ENCODE measurements at regions not wholly inside any gene's neighbourhood (a gene's known extent, or its start where the extent isn't known, plus 50 kb on each side); places are given as distances from the start of the nearest gene placed in this dataset.

DNA sequence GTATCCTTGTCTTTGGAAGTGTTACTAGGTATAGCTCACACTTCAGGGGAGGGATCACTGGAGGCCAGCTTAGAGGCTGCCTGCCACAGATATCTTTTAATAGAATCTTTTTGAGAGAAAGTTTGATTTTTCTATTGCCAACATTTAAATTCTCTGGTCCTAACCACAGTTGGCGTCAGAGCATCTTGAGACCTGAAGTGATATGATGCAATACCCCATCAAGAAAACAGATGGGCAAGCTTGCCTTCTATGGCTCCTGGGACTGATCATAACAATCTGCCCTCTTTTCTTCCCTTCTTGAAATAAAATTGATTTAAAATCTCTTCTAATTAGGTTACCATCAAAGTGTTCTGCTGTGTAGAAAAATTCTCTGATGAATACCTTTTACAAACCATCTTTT lies 105.5 kb upstream of the ACKR3 start:
- Mint-ChIP-seq H3K4me3 (no peak overlapping the region), H3K9me3 (peaks cover 14 to 31% (median 19%) of the 10 kb centered on the region in 3 donors), H3K4me1 (no peaks in the 10 kb centered on the region), H3K27me3 (no peaks in the 10 kb centered on the region), H3K36me3 (peaks cover 9% of the 10 kb centered on the region), H3K27ac (no peak overlapping the region)
- Histone ChIP-seq H3K4me3 (ENCODE audit: control insufficient read depth in 1 of 2, extremely low read depth in 1 of 2, low read length in 1 of 2) (no peak overlapping the region), H3K4me1 (ENCODE audit: control insufficient read depth in 1 of 2, extremely low read depth in 1 of 2, insufficient read depth in 2 of 2, low read length in 2 of 2) (no peaks in the 10 kb centered on the region), H3K9me3 (no peaks in the 10 kb centered on the region), H3K36me3 (ENCODE audit: control insufficient read depth in 2 of 2, extremely low read depth in 1 of 2, insufficient read depth in 1 of 2, low read length in 1 of 2) (no peaks in the 10 kb centered on the region), H3K27me3 (replicated peaks in 1 of 2; ENCODE audit: control insufficient read depth in 2 of 2, extremely low read depth in 1 of 2, insufficient read depth in 2 of 2, low read length in 1 of 2) (peaks cover 0 to 10% of the 10 kb centered on the region in 2 experiments), H3K27ac (ENCODE audit: low read length) (no peak overlapping the region)
- POLR2A ChIA-PET: no interaction called here
- ATAC-seq (replicated peaks in 1 of 4) (no peak), DNase-seq (no peak)
- CTCF ChIA-PET: no interaction called here
- no CpG with 5 or more reads among the region's 1 CpG for WGBS (ENCODE audit: insufficient coverage)

DNA sequence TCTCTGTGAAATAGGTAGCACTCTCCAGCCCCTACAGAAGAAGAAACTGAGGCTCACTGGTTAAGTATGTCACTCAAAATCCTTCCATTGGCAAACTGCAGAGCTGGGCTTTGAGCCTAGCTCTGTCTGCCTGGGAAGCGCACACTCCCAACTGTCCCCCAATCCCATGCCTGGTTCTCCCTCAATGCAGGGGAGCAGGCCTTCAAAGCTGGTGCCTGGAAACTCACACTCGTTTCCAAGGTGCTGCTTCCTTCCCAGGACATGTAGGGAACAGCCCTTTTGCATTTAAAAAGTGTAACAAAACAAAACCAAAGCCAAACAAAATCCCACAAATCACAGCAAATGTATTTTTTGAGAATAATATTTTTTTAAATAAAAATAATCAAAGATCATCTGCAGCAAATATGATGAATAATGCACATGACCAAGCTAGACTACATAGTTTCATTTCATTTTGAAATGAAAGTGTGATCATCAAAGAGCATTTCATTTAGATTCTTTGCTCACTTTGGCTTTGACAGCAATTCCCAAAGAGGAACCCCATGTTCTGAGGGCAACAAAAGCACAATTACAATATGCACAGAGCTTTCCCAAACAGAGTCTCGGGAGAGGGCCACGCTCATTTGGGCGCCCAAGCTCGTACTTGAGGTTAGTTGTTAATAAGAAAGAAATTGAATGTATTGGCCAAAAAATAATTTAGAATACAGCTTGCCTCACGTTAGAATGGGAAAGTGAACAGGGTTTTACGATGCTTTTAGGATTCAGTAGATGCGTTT lies 96.7 kb upstream of the ACKR3 start:
- H3K4me3 ChIP-seq (ENCODE audit: control insufficient read depth in 1 of 2, extremely low read depth in 1 of 2, low read length in 1 of 2): no peak overlapping the region
- CTCF ChIA-PET: no interaction called here

DNA sequence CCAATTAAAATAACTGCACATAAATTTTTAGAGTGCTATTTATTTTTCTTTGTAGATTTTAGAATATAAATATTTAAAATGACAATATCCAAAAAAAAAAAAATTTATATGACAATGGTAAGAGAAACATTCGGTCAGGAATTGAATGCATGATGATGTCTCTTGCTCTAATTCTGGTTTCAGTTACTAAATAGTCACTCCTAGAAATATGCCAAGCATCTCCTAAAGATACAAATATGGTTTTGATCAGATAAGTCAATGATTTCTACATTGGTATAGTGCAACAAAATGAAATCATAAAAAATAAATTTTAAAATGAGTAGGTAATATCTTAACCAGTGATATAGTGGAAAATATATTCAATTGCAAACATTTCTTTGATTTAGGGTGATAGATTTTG lies 95.9 kb upstream of the ACKR3 start:
- ChIA-PET POLR2A (no interaction called here), CTCF (no interaction called here)
- no peaks in the 10 kb centered on the region for H3K4me1 ChIP-seq (ENCODE audit: control insufficient read depth in 1 of 2, extremely low read depth in 1 of 2, insufficient read depth in 2 of 2, low read length in 2 of 2)
- DNase-seq (no peak), ATAC-seq (replicated peaks in 1 of 4) (no peak)
- H3K4me1 Mint-ChIP-seq: no peaks in the 10 kb centered on the region
- no peak overlapping the region for H3K27ac Mint-ChIP-seq
- no peaks in the 10 kb centered on the region for H3K36me3 Mint-ChIP-seq
- H3K4me3 Mint-ChIP-seq: no peak overlapping the region
- no peaks in the 10 kb centered on the region for H3K36me3 ChIP-seq (ENCODE audit: control insufficient read depth in 2 of 2, extremely low read depth in 1 of 2, insufficient read depth in 1 of 2, low read length in 1 of 2)
- H3K9me3 Mint-ChIP-seq: peaks cover 6 to 9% (median 9%) of the 10 kb centered on the region in 3 donors
- WGBS (ENCODE audit: insufficient coverage): no CpG with 5 or more reads among the region's 1 CpG
- peaks cover 0 to 3% of the 10 kb centered on the region in 2 experiments for H3K27me3 ChIP-seq (replicated peaks in 1 of 2; ENCODE audit: control insufficient read depth in 2 of 2, extremely low read depth in 1 of 2, insufficient read depth in 2 of 2, low read length in 1 of 2)
- no peak overlapping the region for H3K4me3 ChIP-seq (ENCODE audit: control insufficient read depth in 1 of 2, extremely low read depth in 1 of 2, low read length in 1 of 2)
- peaks cover 11 to 29% of the 10 kb centered on the region in 2 donors for H3K27me3 Mint-ChIP-seq
- H3K9me3 ChIP-seq: no peaks in the 10 kb centered on the region
- H3K27ac ChIP-seq (ENCODE audit: low read length): no peak overlapping the region

More for the DNA sequence above, 96.7 kb upstream of the ACKR3 start:
- 88% methylated on average over 1 of the region's 9 CpGs for WGBS (ENCODE audit: insufficient coverage)
- H3K36me3 Mint-ChIP-seq: no peaks in the 10 kb centered on the region
- H3K9me3 Mint-ChIP-seq: peaks cover 6 to 9% (median 9%) of the 10 kb centered on the region in 3 donors
- no peak for ATAC-seq (replicated peaks in 1 of 4)
- no peaks in the 10 kb centered on the region for H3K4me1 ChIP-seq (ENCODE audit: control insufficient read depth in 1 of 2, extremely low read depth in 1 of 2, insufficient read depth in 2 of 2, low read length in 2 of 2)
- H3K27ac Mint-ChIP-seq: no peak overlapping the region
- H3K9me3 ChIP-seq: no peaks in the 10 kb centered on the region
- peaks cover 0 to 3% of the 10 kb centered on the region in 2 experiments for H3K27me3 ChIP-seq (replicated peaks in 1 of 2; ENCODE audit: control insufficient read depth in 2 of 2, extremely low read depth in 1 of 2, insufficient read depth in 2 of 2, low read length in 1 of 2)
- H3K27me3 Mint-ChIP-seq: peaks cover 9 to 27% of the 10 kb centered on the region in 2 donors
- no peaks in the 10 kb centered on the region for H3K36me3 ChIP-seq (ENCODE audit: control insufficient read depth in 2 of 2, extremely low read depth in 1 of 2, insufficient read depth in 1 of 2, low read length in 1 of 2)
- no peaks in the 10 kb centered on the region for H3K4me1 Mint-ChIP-seq
- no peak overlapping the region for H3K27ac ChIP-seq (ENCODE audit: low read length)
- DNase-seq: no peak
- no peak overlapping the region for H3K4me3 Mint-ChIP-seq
- POLR2A ChIA-PET: no interaction called here

DNA sequence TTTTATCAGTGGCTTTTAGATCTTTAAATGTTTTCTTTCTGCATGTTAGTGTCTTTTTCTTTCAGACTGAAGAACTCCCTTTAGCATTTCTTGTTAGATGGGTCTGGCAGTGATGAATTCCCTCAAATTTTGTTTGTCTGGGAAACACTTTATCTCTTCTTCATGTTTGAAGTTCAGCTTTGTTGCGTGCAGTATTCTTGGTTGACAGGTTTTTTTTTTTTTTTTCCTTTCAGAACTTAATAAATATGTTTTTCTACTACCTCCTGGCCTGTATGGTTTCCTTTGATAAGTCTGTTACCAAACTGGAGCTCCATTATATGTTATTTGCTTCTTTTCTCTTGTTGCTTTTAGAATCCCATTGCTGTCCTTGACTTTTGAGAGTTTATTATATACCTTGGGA lies 89.8 kb upstream of the ACKR3 start:
- CTCF ChIA-PET: no interaction called here
- Mint-ChIP-seq H3K9me3 (peaks cover 24 to 31% (median 24%) of the 10 kb centered on the region in 3 donors), H3K27me3 (peaks cover 17 to 27% of the 10 kb centered on the region in 2 donors), H3K4me3 (no peak overlapping the region), H3K4me1 (no peaks in the 10 kb centered on the region), H3K27ac (no peak overlapping the region), H3K36me3 (no peaks in the 10 kb centered on the region)
- no peaks in the 10 kb centered on the region for H3K36me3 ChIP-seq (ENCODE audit: control insufficient read depth in 2 of 2, extremely low read depth in 1 of 2, insufficient read depth in 1 of 2, low read length in 1 of 2)
- no peaks in the 10 kb centered on the region for H3K4me1 ChIP-seq (ENCODE audit: control insufficient read depth in 1 of 2, extremely low read depth in 1 of 2, insufficient read depth in 2 of 2, low read length in 2 of 2)
- ATAC-seq (replicated peaks in 1 of 4) (no peak), DNase-seq (no peak)
- H3K27ac ChIP-seq (ENCODE audit: low read length): no peak overlapping the region
- no CpG with 5 or more reads among the region's 1 CpG for WGBS (ENCODE audit: insufficient coverage)
- POLR2A ChIA-PET: no interaction called here
- H3K9me3 ChIP-seq: peaks cover 7% of the 10 kb centered on the region
- peaks cover 0 to 6% of the 10 kb centered on the region in 2 experiments for H3K27me3 ChIP-seq (replicated peaks in 1 of 2; ENCODE audit: control insufficient read depth in 2 of 2, extremely low read depth in 1 of 2, insufficient read depth in 2 of 2, low read length in 1 of 2)
- no peak overlapping the region for H3K4me3 ChIP-seq (ENCODE audit: control insufficient read depth in 1 of 2, extremely low read depth in 1 of 2, low read length in 1 of 2)

DNA sequence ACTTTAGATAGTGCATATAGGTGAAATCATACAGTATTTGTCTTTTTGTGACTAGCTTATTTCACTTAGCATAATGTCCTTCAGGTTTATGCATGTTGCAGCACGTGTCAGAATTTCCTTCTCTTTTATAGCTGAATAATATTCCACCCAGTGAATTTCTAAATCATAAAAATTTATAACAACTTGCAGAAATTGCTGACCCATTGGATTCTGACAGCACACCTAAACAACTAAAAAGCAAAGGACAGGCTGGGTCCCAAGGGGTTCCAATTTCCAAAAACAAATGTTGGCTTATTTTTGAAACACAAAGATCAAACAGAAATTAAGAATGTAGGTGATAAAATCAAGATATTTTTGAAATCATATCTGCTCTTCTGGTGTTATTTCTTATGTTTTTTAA lies 86.5 kb upstream of the ACKR3 start:
- no peaks in the 10 kb centered on the region for H3K4me1 Mint-ChIP-seq
- H3K9me3 Mint-ChIP-seq: peaks cover 15 to 22% (median 18%) of the 10 kb centered on the region in 3 donors
- WGBS (ENCODE audit: insufficient coverage): 57% methylated on average over 1 of the region's 1 CpG
- H3K4me3 Mint-ChIP-seq: no peak overlapping the region
- H3K27ac Mint-ChIP-seq: no peak overlapping the region
- POLR2A ChIA-PET: no interaction called here
- no peak for DNase-seq
- H3K27me3 Mint-ChIP-seq: peaks cover 11 to 21% of the 10 kb centered on the region in 2 donors
- Histone ChIP-seq H3K4me1 (ENCODE audit: control insufficient read depth in 1 of 2, extremely low read depth in 1 of 2, insufficient read depth in 2 of 2, low read length in 2 of 2) (no peaks in the 10 kb centered on the region), H3K27ac (ENCODE audit: low read length) (no peak overlapping the region), H3K36me3 (ENCODE audit: control insufficient read depth in 2 of 2, extremely low read depth in 1 of 2, insufficient read depth in 1 of 2, low read length in 1 of 2) (no peaks in the 10 kb centered on the region), H3K4me3 (ENCODE audit: control insufficient read depth in 1 of 2, extremely low read depth in 1 of 2, low read length in 1 of 2) (no peak overlapping the region), H3K9me3 (peaks cover 7% of the 10 kb centered on the region), H3K27me3 (replicated peaks in 1 of 2; ENCODE audit: control insufficient read depth in 2 of 2, extremely low read depth in 1 of 2, insufficient read depth in 2 of 2, low read length in 1 of 2) (peaks cover 0 to 14% of the 10 kb centered on the region in 2 experiments)
- no peaks in the 10 kb centered on the region for H3K36me3 Mint-ChIP-seq
- CTCF ChIA-PET: no interaction called here
- ATAC-seq (replicated peaks in 1 of 4): no peak

DNA sequence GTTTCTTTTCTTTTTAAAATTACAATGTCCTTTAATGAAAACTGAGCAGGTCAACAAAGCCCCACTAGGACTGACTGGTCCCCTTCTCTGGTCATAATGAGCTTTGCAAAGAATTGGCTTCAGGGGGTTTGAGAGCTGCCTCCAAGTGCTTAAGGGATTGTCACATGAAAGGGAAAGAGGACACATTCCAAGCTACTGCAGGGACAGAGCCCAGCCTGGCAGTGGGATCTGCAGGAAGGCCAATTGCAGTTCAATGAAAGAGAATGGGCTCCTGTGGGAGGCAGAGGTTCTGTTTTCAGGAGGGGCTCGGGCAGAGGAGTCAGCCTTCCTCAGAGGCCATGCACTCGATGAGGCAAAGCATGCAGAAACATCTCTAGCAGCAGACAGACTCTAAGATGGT lies 84.1 kb upstream of the ACKR3 start:
- Mint-ChIP-seq H3K9me3 (peaks cover 6 to 10% (median 7%) of the 10 kb centered on the region in 3 donors), H3K4me1 (no peaks in the 10 kb centered on the region), H3K27ac (no peak overlapping the region), H3K27me3 (peaks cover 11 to 21% of the 10 kb centered on the region in 2 donors), H3K4me3 (no peak overlapping the region), H3K36me3 (no peaks in the 10 kb centered on the region)
- ChIA-PET POLR2A (no interaction called here), CTCF (interaction anchor here in 1 of 2 donors (0.6 kb wide), 1 partner anchor 55 kb away, joined by 3 read pairs; no protein-coding TSS in a partner anchor)
- Histone ChIP-seq H3K36me3 (ENCODE audit: control insufficient read depth in 2 of 2, extremely low read depth in 1 of 2, insufficient read depth in 1 of 2, low read length in 1 of 2) (no peaks in the 10 kb centered on the region), H3K4me3 (ENCODE audit: control insufficient read depth in 1 of 2, extremely low read depth in 1 of 2, low read length in 1 of 2) (no peak overlapping the region), H3K27ac (ENCODE audit: low read length) (no peak overlapping the region), H3K27me3 (replicated peaks in 1 of 2; ENCODE audit: control insufficient read depth in 2 of 2, extremely low read depth in 1 of 2, insufficient read depth in 2 of 2, low read length in 1 of 2) (peaks cover 0 to 14% of the 10 kb centered on the region in 2 experiments), H3K9me3 (no peaks in the 10 kb centered on the region), H3K4me1 (ENCODE audit: control insufficient read depth in 1 of 2, extremely low read depth in 1 of 2, insufficient read depth in 2 of 2, low read length in 2 of 2) (no peaks in the 10 kb centered on the region)
- DNase-seq (no peak), ATAC-seq (replicated peaks in 1 of 4) (no peak)
- 50% methylated on average over 2 of the region's 2 CpGs for WGBS (ENCODE audit: insufficient coverage)

Data from T-cell (primary cell).